ENCODE measurements at regions not wholly inside any gene's neighbourhood (a gene's known extent, or its start where the extent isn't known, plus 50 kb on each side); places are given as distances from the start of the nearest gene placed in this dataset.

DNA sequence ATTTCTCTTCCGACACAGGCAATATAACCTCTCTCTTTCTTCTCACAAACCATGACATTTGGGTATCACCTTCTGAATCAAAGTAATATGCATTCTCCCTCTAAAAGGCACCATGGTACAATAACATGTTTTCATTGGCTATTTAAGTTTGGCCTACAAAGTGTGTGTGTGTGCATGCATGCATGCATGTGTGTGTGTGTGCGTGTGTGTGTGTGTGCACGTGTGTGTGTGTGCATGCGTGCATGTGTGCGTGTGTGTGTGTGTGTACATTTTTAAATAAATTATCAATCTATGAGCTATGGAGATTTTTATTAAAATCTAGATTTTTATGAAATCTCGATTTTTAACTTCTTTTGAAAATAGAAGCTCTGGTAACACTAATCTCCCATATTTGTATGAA, 745.3 kb upstream of the ZEB2 start:
- TF ChIP-seq, protein P1, sequence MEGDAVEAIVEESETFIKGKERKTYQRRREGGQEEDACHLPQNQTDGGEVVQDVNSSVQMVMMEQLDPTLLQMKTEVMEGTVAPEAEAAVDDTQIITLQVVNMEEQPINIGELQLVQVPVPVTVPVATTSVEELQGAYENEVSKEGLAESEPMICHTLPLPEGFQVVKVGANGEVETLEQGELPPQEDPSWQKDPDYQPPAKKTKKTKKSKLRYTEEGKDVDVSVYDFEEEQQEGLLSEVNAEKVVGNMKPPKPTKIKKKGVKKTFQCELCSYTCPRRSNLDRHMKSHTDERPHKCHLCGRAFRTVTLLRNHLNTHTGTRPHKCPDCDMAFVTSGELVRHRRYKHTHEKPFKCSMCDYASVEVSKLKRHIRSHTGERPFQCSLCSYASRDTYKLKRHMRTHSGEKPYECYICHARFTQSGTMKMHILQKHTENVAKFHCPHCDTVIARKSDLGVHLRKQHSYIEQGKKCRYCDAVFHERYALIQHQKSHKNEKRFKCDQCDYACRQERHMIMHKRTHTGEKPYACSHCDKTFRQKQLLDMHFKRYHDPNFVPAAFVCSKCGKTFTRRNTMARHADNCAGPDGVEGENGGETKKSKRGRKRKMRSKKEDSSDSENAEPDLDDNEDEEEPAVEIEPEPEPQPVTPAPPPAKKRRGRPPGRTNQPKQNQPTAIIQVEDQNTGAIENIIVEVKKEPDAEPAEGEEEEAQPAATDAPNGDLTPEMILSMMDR (IDR thresholded peaks at IDR 0.05): no peak
- TF ChIP-seq POLR2A (IDR thresholded peaks at IDR 0.05) (no peak), POLR2AphosphoS5 (IDR thresholded peaks at IDR 0.05) (no peak)
